ENCODE measurements at regions not wholly inside any gene's neighbourhood (a gene's known extent, or its start where the extent isn't known, plus 50 kb on each side); places are given as distances from the start of the nearest gene placed in this dataset. TPM values are rescaled to one million over a fixed set of nuclear protein-coding genes. Genes with fewer than 3 reads are reported as not detected.

- Histone ChIP-seq H3K4me2 (ENCODE audit: insufficient read depth, low read length) (no peak overlapping the region), H3K79me2 (ENCODE audit: insufficient read depth, low read length) (no peaks in the 10 kb centered on the region), H3K9me3 (ENCODE audit: low read depth, low read length) (no peaks in the 10 kb centered on the region), H2AFZ (ENCODE audit: low read length) (no peak overlapping the region), H3K4me1 (ENCODE audit: insufficient read depth, low read length) (no peaks in the 10 kb centered on the region), H3K27me3 (ENCODE audit: insufficient read depth, low read length) (peaks cover 75% of the 10 kb centered on the region), H4K20me1 (ENCODE audit: insufficient read depth, low read length) (no peaks in the 10 kb centered on the region), H3K27ac (ENCODE audit: low read depth, low read length) (no peak overlapping the region), H3K4me3 (ENCODE audit: insufficient read depth, low read length) (no peak overlapping the region), H3K36me3 (ENCODE audit: insufficient read depth, low read length) (no peaks in the 10 kb centered on the region)
- TF ChIP-seq CTCF (IDR thresholded peaks at IDR 0.05; ENCODE audit: extremely low read depth, low read depth, low read length) = no peak
- no peak for DNase-seq (ENCODE audit: insufficient read length, low spot score, missing footprints)
These were observed 52.1 kb upstream of the ZBTB40 start for GRCh38 chr1:22399421-22400091.

Small RNAs in the stretch of these regions (small RNA-seq; reads per million reads assigned to genes)
- gene MIR4418 = not detected

Data from osteoblast (primary cell).